ENCODE measurements at regions not wholly inside any gene's neighbourhood (a gene's known extent, or its start where the extent isn't known, plus 50 kb on each side); places are given as distances from the start of the nearest gene placed in this dataset.

- Mint-ChIP-seq H3K36me3 (no peaks in the 10 kb centered on the region), H3K27me3 (peaks cover 6% of the 10 kb centered on the region)
Measured at GRCh38 chr5:2530609-2531008, 220.9 kb downstream of the IRX2 start.

GRCh38 chr5:2529371-2530092, 221.9 kb downstream of the IRX2 start:
- Mint-ChIP-seq H3K36me3 (no peaks in the 10 kb centered on the region), H3K4me1 (ENCODE audit: low read depth) (no peaks in the 10 kb centered on the region), H3K9me3 (ENCODE audit: low read depth) (no peaks in the 10 kb centered on the region), H3K27ac (no peak overlapping the region), H3K4me3 (no peak overlapping the region), H3K27me3 (peaks cover 6% of the 10 kb centered on the region)

More at GRCh38 chr5:2530609-2531008, 220.9 kb downstream of the IRX2 start:
- no peaks in the 10 kb centered on the region for H3K9me3 Mint-ChIP-seq (ENCODE audit: low read depth)
- no peak overlapping the region for H3K4me3 Mint-ChIP-seq
- H3K4me1 Mint-ChIP-seq (ENCODE audit: low read depth): no peaks in the 10 kb centered on the region
- H3K27ac Mint-ChIP-seq: no peak overlapping the region

GRCh38 chr5:2525351-2525750, 226.1 kb downstream of the IRX2 start:
- no peak overlapping the region for H3K27ac Mint-ChIP-seq
- H3K27me3 Mint-ChIP-seq: peaks cover 5% of the 10 kb centered on the region
- H3K9me3 Mint-ChIP-seq (ENCODE audit: low read depth): no peaks in the 10 kb centered on the region
- no peaks in the 10 kb centered on the region for H3K36me3 Mint-ChIP-seq
- no peak overlapping the region for H3K4me3 Mint-ChIP-seq
- H3K4me1 Mint-ChIP-seq (ENCODE audit: low read depth): no peaks in the 10 kb centered on the region

- no peaks in the 10 kb centered on the region for H3K36me3 Mint-ChIP-seq
- H3K4me1 Mint-ChIP-seq (ENCODE audit: low read depth): no peaks in the 10 kb centered on the region
- H3K27ac Mint-ChIP-seq: no peak overlapping the region
- no peak overlapping the region for H3K4me3 Mint-ChIP-seq
- H3K9me3 Mint-ChIP-seq (ENCODE audit: low read depth): no peaks in the 10 kb centered on the region
- H3K27me3 Mint-ChIP-seq: peaks cover 5% of the 10 kb centered on the region
Measured at GRCh38 chr5:2524620-2525019, 226.9 kb downstream of the IRX2 start.

DNA sequence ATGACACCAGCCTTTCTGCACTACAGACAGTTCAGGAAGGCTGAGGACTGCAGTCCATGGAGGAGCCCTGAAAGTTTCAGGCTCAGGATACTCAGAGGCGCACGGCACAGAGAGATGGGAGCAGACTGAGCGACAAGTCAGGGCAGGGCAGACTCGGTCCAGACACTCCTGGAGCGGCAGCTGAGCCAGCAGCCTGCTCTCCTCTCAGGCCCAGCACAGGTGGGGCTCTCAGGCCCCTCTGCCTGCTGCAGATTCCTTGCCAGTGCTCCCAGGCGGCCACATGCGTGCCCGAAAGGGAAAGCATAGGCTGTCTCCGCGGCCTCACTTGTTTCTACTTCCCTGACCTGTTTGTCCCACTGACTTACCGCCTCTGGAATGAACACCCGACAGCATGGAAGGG, 228.3 kb downstream of the IRX2 start:
- no peaks in the 10 kb centered on the region for H3K9me3 Mint-ChIP-seq (ENCODE audit: low read depth)
- no peak overlapping the region for H3K27ac Mint-ChIP-seq
- H3K4me3 Mint-ChIP-seq: no peak overlapping the region
- H3K36me3 Mint-ChIP-seq: no peaks in the 10 kb centered on the region
- H3K4me1 Mint-ChIP-seq (ENCODE audit: low read depth): no peaks in the 10 kb centered on the region
- peaks cover 3% of the 10 kb centered on the region for H3K27me3 Mint-ChIP-seq

- H3K27me3 Mint-ChIP-seq: no peaks in the 10 kb centered on the region
- H3K36me3 Mint-ChIP-seq: no peaks in the 10 kb centered on the region
- no peaks in the 10 kb centered on the region for H3K9me3 Mint-ChIP-seq (ENCODE audit: low read depth)
- H3K4me1 Mint-ChIP-seq (ENCODE audit: low read depth): no peaks in the 10 kb centered on the region
- H3K4me3 Mint-ChIP-seq: no peak overlapping the region
- no peak overlapping the region for H3K27ac Mint-ChIP-seq
Measured at GRCh38 chr5:2522372-2522771, 229.1 kb downstream of the IRX2 start.

- no peak overlapping the region for H3K27ac Mint-ChIP-seq
- H3K9me3 Mint-ChIP-seq (ENCODE audit: low read depth): no peaks in the 10 kb centered on the region
- H3K36me3 Mint-ChIP-seq: no peaks in the 10 kb centered on the region
- H3K4me3 Mint-ChIP-seq: no peak overlapping the region
- H3K4me1 Mint-ChIP-seq (ENCODE audit: low read depth): no peaks in the 10 kb centered on the region
- H3K27me3 Mint-ChIP-seq: no peaks in the 10 kb centered on the region
Measured at GRCh38 chr5:2519153-2519552, 232.3 kb downstream of the IRX2 start.

GRCh38 chr5:2517451-2517850, 234.0 kb downstream of the IRX2 start:
- Mint-ChIP-seq H3K9me3 (ENCODE audit: low read depth) (no peaks in the 10 kb centered on the region), H3K27ac (no peak overlapping the region), H3K4me1 (ENCODE audit: low read depth) (no peaks in the 10 kb centered on the region), H3K36me3 (no peaks in the 10 kb centered on the region), H3K27me3 (no peaks in the 10 kb centered on the region), H3K4me3 (no peak overlapping the region)

DNA sequence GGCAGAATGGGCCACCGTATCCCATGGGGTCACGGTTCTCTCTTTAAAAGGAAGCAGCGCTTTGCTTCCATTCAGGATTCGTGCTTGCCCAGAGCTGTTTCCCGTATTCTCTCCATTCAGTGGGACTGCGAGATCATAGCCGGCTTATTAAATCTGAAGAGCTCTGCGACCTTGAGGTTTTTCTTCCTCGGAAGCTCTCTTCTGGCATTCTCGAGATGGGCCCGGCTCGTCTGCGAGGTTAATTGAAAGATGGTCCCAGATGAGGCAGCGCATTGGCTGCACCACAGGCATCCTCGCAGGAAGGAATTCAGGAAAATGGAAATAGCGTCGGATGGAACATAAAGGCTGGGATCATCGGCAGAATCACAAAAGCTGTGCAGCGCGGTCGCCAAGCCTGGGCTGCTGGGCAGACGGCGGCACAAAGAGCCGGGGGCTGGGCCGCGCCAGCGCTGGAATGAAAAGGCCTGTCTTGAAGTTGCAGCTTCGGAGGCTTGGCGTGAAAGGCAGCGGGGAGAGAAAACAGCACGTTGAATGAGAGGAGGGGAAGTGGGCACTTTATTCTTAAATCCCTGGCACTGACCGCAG, 236.2 kb downstream of the IRX2 start:
- Mint-ChIP-seq H3K4me1 (ENCODE audit: low read depth) (no peaks in the 10 kb centered on the region), H3K9me3 (ENCODE audit: low read depth) (no peaks in the 10 kb centered on the region), H3K27ac (no peak overlapping the region), H3K4me3 (no peak overlapping the region), H3K36me3 (no peaks in the 10 kb centered on the region), H3K27me3 (no peaks in the 10 kb centered on the region)

DNA sequence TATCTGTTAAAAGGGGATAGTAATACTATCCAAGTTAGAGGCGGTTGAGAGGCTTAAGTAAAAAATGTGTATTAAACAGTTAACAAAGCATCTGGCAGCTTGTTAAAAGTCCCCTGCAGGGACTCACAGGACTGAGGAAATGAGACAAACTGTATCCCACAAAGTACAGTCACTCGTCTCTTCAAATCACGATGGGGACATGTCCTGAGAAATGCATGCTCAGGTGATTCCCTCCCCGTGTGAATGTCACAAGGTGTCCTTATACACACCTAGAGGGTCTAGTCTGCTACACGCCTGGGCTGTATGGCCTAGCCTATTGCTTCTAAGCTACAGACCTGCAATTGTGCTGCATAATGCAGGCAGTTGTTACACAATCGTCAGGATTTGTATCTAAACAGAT, 237.0 kb downstream of the IRX2 start:
- Mint-ChIP-seq H3K4me3 (no peak overlapping the region), H3K4me1 (ENCODE audit: low read depth) (no peaks in the 10 kb centered on the region), H3K36me3 (no peaks in the 10 kb centered on the region), H3K27ac (no peak overlapping the region), H3K27me3 (no peaks in the 10 kb centered on the region), H3K9me3 (ENCODE audit: low read depth) (no peaks in the 10 kb centered on the region)

GRCh38 chr5:2511706-2512105, 239.8 kb downstream of the IRX2 start:
- no peaks in the 10 kb centered on the region for H3K9me3 Mint-ChIP-seq (ENCODE audit: low read depth)
- no peaks in the 10 kb centered on the region for H3K36me3 Mint-ChIP-seq
- no peaks in the 10 kb centered on the region for H3K4me1 Mint-ChIP-seq (ENCODE audit: low read depth)
- no peak overlapping the region for H3K27ac Mint-ChIP-seq
- H3K27me3 Mint-ChIP-seq: no peaks in the 10 kb centered on the region
- no peak overlapping the region for H3K4me3 Mint-ChIP-seq

GRCh38 chr5:2511126-2511525, 240.4 kb downstream of the IRX2 start:
- Mint-ChIP-seq H3K36me3 (no peaks in the 10 kb centered on the region), H3K4me1 (ENCODE audit: low read depth) (no peaks in the 10 kb centered on the region), H3K27me3 (no peaks in the 10 kb centered on the region), H3K4me3 (no peak overlapping the region), H3K9me3 (ENCODE audit: low read depth) (no peaks in the 10 kb centered on the region), H3K27ac (no peak overlapping the region)

GRCh38 chr5:2509527-2509926, 241.9 kb downstream of the IRX2 start:
- Mint-ChIP-seq H3K4me3 (no peak overlapping the region), H3K36me3 (no peaks in the 10 kb centered on the region), H3K9me3 (ENCODE audit: low read depth) (peaks cover 3% of the 10 kb centered on the region), H3K4me1 (ENCODE audit: low read depth) (no peaks in the 10 kb centered on the region), H3K27ac (no peak overlapping the region), H3K27me3 (no peaks in the 10 kb centered on the region)

DNA sequence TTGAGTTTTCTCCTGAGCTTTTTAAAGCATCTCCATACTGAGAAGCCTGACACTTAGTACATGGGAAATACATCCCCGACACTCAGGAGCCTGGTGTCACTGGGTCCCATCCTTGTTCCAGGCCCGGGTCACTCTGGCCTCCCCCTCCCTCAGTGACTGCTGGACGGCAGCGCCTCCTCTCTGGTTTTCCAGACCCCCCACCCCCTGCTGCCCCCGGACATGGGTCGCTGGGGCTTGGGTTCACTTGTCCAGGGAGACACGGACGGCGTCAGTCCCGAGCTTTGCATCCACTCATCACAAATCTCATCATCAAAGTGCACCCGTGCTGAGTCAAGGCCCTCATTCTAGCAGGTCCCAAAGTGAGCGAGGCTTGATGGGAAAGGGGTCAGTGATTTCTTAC, 243.0 kb downstream of the IRX2 start:
- no peaks in the 10 kb centered on the region for H3K4me1 Mint-ChIP-seq (ENCODE audit: low read depth)
- no peaks in the 10 kb centered on the region for H3K27me3 Mint-ChIP-seq
- no peak overlapping the region for H3K27ac Mint-ChIP-seq
- peaks cover 6% of the 10 kb centered on the region for H3K9me3 Mint-ChIP-seq (ENCODE audit: low read depth)
- H3K4me3 Mint-ChIP-seq: no peak overlapping the region
- H3K36me3 Mint-ChIP-seq: no peaks in the 10 kb centered on the region

DNA sequence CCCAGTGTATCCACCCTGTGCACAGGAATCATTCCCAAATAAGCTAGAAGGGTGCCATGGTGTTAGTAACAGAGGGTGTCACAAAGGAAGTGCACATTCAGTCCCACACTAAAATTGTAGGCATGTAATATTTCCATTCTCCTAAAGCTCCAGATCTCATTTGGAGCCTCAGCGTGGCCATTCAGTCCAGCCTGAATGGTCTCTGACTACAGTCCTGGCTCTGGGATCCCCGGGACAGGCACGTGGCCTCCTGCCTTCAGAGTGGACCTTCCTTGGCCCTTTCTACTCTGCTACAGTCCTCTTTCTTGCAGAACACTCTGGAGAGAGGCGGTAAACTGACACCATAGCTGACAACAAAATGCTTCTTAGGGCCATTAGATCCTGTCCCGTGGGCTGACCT, 243.9 kb downstream of the IRX2 start:
- Mint-ChIP-seq H3K9me3 (ENCODE audit: low read depth) (peaks cover 6% of the 10 kb centered on the region), H3K36me3 (no peaks in the 10 kb centered on the region), H3K27me3 (no peaks in the 10 kb centered on the region), H3K27ac (no peak overlapping the region), H3K4me3 (no peak overlapping the region), H3K4me1 (ENCODE audit: low read depth) (no peaks in the 10 kb centered on the region)

DNA sequence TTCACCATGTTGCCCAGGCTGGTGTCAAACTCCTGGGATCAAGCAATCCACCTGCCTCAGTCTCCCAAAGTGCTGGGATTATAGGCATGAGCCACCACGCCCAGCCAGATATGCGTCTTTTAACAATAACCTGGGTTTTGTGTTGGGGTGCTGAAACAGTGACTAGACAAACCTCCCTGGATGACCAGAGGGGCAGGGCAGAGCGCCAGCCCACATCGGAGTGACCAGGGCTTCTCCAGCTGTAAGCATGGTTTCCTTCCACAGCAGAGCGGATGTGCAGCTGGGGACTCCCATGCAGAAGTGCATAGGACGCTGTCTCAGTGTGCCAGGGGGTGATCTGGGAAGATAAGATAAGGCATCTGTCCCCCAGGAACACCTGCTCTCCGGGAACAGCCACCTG, 244.9 kb downstream of the IRX2 start:
- Mint-ChIP-seq H3K36me3 (no peaks in the 10 kb centered on the region), H3K27me3 (no peaks in the 10 kb centered on the region), H3K4me3 (no peak overlapping the region), H3K27ac (no peak overlapping the region), H3K4me1 (ENCODE audit: low read depth) (no peaks in the 10 kb centered on the region), H3K9me3 (ENCODE audit: low read depth) (peaks cover 6% of the 10 kb centered on the region)
